NCI-H2171 treated with DMSO at 0.1 percent for 48 hours (cell line): ENCODE measurements at regions not wholly inside any gene's neighbourhood (a gene's known extent, or its start where the extent isn't known, plus 50 kb on each side); places are given as distances from the start of the nearest gene placed in this dataset.

Experiments
- DNase-seq: peaks from one replicate; lab custom pipeline; 2025; lab: John Stamatoyannopoulos, UW

GRCh38 chr9:86452201-86452828 lies 98.1 kb upstream of the TUT7 start:
- DNase-seq: no peak

DNA sequence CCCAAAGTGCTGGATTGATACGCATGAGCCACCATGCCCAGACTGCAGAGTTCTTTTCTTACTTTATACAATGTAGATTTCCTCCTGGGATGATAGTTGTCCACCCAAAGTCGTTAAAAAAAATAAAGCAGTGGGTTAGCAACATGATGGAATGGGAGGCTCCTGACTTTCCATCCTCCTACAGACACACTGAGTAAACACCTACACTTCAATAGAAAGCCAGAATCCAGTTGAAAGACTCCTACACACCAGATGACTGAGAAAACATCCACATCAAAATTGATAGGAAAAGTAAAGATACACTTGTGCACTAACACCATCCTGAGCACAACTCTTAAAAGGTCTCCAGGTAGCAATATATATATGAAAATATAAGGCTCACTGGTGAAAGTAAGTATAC lies 95.0 kb upstream of the TUT7 start:
- no peak for DNase-seq

DNA sequence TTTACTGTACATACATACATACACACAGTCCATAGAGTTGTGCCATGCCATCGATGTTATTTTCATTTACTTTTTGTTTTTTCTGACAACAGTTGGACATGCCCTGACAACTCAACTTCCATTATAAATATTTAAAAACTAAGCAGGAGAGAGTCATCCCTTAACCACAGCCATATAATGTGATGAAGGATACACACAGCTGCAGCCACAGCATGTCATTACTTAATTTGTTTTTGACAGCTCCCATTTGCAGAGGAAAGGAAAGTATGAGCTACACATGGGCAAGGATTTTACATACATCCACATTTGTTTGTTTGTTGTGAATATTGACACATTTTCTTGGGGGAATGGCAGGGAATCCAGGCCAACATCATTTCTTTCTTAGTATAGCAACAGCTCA lies 91.5 kb upstream of the TUT7 start:
- no peak for DNase-seq

DNA sequence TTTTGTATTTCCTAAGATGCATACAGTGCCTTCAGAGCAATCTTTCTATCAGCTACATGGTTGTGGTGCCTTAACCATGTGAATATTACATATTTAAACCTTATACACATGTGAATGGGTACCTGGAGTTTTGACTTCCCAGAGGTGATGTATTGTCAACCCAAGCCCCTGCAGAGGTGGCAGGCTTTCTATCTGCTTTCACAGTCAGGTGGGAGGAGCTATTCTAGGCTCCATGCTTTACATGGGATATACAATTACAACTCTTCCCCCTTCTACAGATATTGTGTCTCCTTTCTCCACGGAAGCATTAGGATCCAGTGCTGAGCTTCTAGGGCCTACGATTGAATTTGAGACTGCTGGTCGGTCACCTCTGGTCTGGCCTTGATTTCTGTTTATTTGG lies 89.8 kb upstream of the TUT7 start:
- DNase-seq: no peak

DNA sequence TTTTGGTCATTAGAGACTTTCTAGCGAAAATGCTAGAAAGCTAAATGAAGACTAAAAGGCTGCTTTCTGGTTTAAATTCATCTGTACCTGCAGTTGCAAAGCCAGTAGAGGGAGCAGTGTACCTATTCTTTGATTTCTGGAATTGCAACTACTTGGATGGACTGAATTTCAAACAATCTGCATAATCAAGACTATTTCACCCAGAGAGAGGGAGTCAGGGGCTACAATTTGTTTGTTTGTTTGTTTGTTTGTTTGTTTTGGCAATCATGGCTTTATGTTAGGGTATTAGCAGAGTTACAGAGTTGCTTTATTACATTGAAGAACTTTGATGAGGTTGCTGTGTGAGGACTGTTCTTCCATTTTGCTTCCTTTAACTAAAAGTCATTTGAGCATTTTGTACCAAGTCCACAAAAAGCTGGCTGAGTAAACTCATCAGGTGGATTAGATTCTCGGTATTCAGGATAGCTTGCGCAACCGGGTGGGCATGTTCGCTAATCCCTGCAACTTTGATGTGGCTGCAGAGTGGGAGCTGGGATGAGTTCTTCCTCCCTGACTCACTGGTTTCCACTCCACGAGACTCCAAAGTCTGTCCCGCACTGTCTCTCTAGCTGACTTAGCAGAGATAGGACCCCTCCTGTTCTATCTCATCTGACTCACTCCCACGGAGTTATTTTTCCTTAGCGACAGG lies 80.0 kb upstream of the TUT7 start:
- DNase-seq: peak; percentile 65

DNA sequence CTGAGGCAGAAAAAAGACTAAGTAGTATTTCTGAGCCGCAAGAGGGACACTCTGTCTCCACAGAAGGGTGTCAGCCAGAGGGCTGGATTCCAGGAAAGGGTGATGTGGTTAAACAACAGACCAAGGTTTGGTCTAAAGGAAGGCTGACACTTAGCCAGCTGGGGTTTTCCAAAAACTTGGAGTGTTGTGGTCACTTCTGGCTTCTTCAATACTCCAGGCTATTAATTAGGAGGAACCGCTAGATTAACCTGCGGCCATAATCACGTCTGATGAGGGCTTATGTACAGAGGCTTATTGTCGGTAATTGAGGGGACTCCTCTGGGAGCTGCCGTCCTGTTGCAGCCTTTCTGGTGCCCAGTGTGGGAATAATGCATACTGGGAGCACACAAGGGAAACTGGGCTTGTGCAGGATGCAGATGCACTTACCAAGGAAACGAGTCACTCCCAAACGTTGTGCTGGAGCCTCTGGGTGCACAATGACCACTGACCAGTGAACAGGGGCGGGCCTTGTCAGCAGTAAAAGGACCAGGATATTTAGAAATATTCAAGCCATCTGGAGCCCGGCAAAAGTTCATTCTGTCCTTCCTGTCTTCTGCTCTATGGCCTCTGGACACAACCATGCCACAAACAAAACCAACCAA lies 70.2 kb upstream of the TUT7 start:
- DNase-seq: no peak

DNA sequence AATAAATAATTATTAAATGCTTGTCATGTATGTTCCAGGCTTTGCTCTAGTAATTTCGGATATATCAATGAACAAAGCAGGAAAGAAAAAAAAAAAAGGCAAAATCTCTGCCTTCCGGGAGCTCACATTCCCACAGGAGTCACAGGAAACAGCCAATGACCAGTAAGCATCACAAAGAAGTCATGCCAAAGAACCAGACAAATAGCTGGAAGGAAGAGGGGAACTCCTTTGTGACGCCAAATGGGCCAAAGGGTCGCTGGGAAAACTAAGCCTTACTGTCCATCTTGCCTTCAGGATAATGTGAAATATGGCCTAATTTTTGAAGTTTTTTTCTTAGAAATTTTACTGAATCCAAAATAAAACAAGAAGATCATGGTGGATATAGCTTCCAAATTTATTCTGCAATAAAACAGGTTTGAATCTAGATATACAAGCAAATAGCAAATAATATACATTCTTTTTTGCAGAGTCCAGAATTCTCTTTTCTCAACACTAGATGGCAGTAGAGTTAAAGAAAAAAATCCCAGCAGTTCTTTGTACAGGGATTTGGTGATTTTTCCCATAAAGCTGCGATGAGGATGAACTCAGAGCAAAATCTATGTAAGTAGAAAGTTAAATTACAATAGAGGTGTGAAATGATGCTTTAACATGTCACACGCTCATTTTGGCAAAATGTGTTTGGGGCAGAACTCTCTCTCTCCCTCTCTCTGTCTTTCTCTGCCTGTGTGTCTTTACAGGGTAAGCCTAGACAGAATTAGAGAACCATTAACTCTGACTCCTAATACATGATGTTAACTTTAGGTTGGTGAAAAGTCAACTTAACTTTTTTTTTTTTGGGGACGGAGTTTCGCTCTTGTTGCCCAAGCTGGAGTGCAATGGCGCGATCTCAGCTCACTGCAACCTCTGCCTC lies 60.0 kb upstream of the TUT7 start:
- DNase-seq: peak; percentile 49

DNA sequence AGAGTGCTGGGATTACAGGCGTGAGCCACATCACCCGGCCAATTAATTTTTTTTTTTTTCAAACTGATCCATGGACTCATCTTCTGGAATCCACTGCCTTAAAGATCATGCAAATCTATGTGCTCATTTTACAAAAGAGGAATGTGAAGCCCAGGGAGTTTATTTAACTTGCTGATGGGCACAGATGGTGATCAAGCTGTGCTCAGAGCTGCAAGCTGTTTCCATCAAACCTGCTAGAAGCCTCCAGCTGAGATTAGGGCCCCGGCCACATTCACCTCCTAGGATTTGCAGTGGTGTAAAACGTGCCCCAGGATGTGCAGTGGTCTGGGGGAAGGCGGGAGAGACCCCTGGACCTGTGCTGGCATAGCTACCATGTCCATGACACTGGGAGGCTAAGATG lies 56.1 kb upstream of the TUT7 start:
- peak; percentile 22 for DNase-seq

GRCh38 chr9:86408121-86408520 lies 53.9 kb upstream of the TUT7 start:
- DNase-seq: no peak

- no peak for DNase-seq
Measured at GRCh38 chr9:86407022-86407421, 52.8 kb upstream of the TUT7 start.

- no peak for DNase-seq
Measured at GRCh38 chr9:86406366-86406765, 52.2 kb upstream of the TUT7 start.

DNA sequence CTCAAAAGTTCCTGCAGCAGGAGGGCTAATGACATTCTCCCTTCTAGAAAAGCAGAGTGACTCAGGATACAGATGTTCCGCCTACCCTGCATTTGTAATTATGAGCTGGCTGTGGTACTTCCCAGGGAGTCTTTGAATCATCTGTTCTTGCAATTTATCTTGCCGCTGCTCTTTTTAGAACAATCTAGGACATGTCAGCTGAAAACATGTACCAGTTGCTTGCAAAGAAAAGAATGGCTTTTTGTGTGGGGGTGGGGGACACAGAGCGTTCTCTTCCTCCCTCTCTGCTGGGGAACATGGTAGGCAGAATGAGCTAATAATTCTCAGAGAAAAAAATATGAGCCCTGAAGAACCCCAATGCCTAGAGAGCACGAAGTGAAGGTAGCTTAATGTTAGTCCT lies 51.7 kb upstream of the TUT7 start:
- no peak for DNase-seq

DNA sequence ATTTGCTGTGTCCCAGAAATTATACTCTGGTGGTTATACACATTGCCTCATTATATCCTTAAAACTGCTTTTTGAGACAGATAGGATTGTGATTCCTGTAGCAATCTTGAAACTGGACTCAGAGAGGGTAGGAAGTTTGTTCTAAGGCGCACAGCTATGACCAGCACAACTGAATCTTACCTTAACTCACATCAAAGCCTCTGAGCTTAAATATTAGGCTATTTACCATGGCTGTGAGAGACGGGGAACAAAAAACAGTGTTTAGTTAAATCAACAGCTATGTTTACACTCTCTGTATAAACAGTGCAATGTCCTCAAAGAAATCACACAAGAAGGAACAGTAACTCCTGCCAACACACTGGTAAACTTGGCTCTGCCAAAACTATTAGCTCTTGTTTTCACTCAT lies 50.9 kb upstream of the TUT7 start:
- no peak for DNase-seq
